Hepatocyte (in vitro differentiated cells): ENCODE measurements at regions not wholly inside any gene's neighbourhood (a gene's known extent, or its start where the extent isn't known, plus 50 kb on each side); places are given as distances from the start of the nearest gene placed in this dataset.

ENCODE experiments used
- EZH2phosphoT487 ChIP-seq: fragments of 200-600 bp; sonication (generic); IDR thresholded peaks from one replicate; pipeline ENCODE4 v1.6.1; 2018; ENCODE audit warnings: antibody characterized with exemption, mild to moderate bottlenecking, low read depth, moderate library complexity; ENCODE audit not compliant: unreplicated experiment, severe bottlenecking
- TF ChIP-seq, protein P1 (sequence below): fragments of 200-600 bp; sonication (generic); IDR thresholded peaks from 2 replicates; pipeline ENCODE4 v1.5.1; 2016; ENCODE audit warnings: antibody characterized with exemption, mild to moderate bottlenecking; ENCODE audit not compliant: poor library complexity

DNA sequence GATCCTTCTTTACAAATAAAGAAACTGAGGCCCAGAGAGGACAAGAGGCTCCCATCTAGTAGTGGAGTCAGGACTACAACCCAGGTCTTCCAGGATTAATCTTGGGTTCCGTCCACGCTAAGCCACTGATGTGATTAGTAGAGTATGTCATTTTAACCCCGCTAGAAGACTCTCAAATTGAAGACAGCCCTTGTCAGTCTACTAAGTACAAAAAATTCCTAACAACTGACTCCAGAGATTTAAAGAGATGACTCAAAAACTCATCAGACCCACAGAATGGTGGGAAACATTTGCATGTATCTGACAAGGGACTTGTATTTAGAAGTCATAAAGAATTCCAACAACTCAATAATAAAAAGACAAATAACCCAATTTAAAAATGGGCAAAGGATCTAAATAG lies 145.3 kb downstream of the CNTN3 start:
- TF ChIP-seq, protein P1, sequence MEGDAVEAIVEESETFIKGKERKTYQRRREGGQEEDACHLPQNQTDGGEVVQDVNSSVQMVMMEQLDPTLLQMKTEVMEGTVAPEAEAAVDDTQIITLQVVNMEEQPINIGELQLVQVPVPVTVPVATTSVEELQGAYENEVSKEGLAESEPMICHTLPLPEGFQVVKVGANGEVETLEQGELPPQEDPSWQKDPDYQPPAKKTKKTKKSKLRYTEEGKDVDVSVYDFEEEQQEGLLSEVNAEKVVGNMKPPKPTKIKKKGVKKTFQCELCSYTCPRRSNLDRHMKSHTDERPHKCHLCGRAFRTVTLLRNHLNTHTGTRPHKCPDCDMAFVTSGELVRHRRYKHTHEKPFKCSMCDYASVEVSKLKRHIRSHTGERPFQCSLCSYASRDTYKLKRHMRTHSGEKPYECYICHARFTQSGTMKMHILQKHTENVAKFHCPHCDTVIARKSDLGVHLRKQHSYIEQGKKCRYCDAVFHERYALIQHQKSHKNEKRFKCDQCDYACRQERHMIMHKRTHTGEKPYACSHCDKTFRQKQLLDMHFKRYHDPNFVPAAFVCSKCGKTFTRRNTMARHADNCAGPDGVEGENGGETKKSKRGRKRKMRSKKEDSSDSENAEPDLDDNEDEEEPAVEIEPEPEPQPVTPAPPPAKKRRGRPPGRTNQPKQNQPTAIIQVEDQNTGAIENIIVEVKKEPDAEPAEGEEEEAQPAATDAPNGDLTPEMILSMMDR: no peak
- TF ChIP-seq EZH2phosphoT487: no peak
